ENCODE measurements at regions not wholly inside any gene's neighbourhood (a gene's known extent, or its start where the extent isn't known, plus 50 kb on each side); places are given as distances from the start of the nearest gene placed in this dataset.

DNA sequence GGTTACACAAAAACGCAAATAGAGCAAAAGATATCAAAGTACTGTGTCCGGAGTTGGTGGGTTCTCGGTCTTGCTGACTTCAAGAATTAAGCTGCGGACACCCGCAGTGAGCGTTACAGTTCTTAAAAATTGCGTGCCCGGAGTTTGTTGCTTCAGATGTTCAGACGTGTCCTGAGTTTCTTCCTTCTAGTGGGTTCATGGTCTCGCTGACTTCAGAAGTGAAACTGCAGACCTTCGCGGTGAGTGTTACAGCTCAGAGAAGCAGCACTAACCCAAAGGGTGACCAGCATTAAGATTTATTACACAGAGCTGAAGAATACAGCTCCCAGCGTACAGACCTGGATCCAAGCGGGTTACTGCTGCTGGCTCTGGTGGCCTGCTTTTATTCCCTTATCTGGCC lies 125.7 kb upstream of the TWIST2 start:
- TF ChIP-seq, protein P1, sequence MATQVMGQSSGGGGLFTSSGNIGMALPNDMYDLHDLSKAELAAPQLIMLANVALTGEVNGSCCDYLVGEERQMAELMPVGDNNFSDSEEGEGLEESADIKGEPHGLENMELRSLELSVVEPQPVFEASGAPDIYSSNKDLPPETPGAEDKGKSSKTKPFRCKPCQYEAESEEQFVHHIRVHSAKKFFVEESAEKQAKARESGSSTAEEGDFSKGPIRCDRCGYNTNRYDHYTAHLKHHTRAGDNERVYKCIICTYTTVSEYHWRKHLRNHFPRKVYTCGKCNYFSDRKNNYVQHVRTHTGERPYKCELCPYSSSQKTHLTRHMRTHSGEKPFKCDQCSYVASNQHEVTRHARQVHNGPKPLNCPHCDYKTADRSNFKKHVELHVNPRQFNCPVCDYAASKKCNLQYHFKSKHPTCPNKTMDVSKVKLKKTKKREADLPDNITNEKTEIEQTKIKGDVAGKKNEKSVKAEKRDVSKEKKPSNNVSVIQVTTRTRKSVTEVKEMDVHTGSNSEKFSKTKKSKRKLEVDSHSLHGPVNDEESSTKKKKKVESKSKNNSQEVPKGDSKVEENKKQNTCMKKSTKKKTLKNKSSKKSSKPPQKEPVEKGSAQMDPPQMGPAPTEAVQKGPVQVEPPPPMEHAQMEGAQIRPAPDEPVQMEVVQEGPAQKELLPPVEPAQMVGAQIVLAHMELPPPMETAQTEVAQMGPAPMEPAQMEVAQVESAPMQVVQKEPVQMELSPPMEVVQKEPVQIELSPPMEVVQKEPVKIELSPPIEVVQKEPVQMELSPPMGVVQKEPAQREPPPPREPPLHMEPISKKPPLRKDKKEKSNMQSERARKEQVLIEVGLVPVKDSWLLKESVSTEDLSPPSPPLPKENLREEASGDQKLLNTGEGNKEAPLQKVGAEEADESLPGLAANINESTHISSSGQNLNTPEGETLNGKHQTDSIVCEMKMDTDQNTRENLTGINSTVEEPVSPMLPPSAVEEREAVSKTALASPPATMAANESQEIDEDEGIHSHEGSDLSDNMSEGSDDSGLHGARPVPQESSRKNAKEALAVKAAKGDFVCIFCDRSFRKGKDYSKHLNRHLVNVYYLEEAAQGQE (IDR thresholded peaks at IDR 0.05; ENCODE audit: low read depth, low read length), result no peak
- no peak for TF ChIP-seq SIN3A (IDR thresholded peaks at IDR 0.05; ENCODE audit: borderline replicate concordance, low read depth, low read length)
- TF ChIP-seq, protein P2, sequence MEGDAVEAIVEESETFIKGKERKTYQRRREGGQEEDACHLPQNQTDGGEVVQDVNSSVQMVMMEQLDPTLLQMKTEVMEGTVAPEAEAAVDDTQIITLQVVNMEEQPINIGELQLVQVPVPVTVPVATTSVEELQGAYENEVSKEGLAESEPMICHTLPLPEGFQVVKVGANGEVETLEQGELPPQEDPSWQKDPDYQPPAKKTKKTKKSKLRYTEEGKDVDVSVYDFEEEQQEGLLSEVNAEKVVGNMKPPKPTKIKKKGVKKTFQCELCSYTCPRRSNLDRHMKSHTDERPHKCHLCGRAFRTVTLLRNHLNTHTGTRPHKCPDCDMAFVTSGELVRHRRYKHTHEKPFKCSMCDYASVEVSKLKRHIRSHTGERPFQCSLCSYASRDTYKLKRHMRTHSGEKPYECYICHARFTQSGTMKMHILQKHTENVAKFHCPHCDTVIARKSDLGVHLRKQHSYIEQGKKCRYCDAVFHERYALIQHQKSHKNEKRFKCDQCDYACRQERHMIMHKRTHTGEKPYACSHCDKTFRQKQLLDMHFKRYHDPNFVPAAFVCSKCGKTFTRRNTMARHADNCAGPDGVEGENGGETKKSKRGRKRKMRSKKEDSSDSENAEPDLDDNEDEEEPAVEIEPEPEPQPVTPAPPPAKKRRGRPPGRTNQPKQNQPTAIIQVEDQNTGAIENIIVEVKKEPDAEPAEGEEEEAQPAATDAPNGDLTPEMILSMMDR (IDR thresholded peaks at IDR 0.05), result no peak
- no peak for TF ChIP-seq TCF12 (IDR thresholded peaks at IDR 0.05)
- TF ChIP-seq RFX5 (IDR thresholded peaks at IDR 0.05; ENCODE audit: low read length), result no peak
- TF ChIP-seq EZH2phosphoT487 (IDR thresholded peaks at IDR 0.05; ENCODE audit: borderline replicate concordance, low read depth), result no peak
- TF ChIP-seq RAD21 (IDR thresholded peaks at IDR 0.05; ENCODE audit: low read length), result no peak
- no peak for TF ChIP-seq TAF1 (IDR thresholded peaks at IDR 0.05; ENCODE audit: borderline replicate concordance, low read depth, low read length)
- TF ChIP-seq EP300 (IDR thresholded peaks at IDR 0.05; ENCODE audit: borderline replicate concordance in 1 of 2, low read depth in 1 of 2, low read length in 1 of 2), result no peak
- TF ChIP-seq, protein P3, sequence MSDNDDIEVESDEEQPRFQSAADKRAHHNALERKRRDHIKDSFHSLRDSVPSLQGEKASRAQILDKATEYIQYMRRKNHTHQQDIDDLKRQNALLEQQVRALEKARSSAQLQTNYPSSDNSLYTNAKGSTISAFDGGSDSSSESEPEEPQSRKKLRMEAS (IDR thresholded peaks at IDR 0.05; ENCODE audit: low read depth), result no peak

All from SK-N-SH (cell line).